PC-9 (cell line): ENCODE measurements at regions not wholly inside any gene's neighbourhood (a gene's known extent, or its start where the extent isn't known, plus 50 kb on each side); places are given as distances from the start of the nearest gene placed in this dataset.

Experiments used
- BruUV-seq: library from RNA; stranded (reverse); fragments of 400-500 nt; replicated peaks from 2 replicates; lab custom pipeline; 2021; lab: Mats Ljungman, UMichigan
- CTCF ChIA-PET: fragments of 300-600 bp; sonication (Branson Sonifier 250); formaldehyde crosslinking; loops from one replicate; lab custom pipeline; 2022; ENCODE audit warnings: antibody characterized with exemption; lab: Charles Lee
- POLR2A ChIA-PET: fragments of 300-600 bp; sonication (Branson Sonifier 250); formaldehyde crosslinking; loops from one replicate; lab custom pipeline; 2022; ENCODE audit warnings: antibody characterized with exemption; ENCODE audit not compliant: unreplicated experiment; lab: Charles Lee
- DNase-seq, 2 experiments: peaks; one replicate each; pipeline versions ENCODE4 v3.0.0 to v3.0.0-alpha.2; 2015 to 2022; ENCODE audit warnings: mixed read lengths in 1 of 2
- H2AFZ ChIP-seq: fragments of 200-600 bp; sonication (generic); 2 replicates; pipeline ENCODE4 v1.8.1; 2017; ENCODE audit warnings: antibody characterized with exemption
- H3F3A ChIP-seq: fragments of 200-600 bp; sonication (generic); 2 replicates; pipeline ENCODE4 v1.8.1; 2017; ENCODE audit warnings: antibody characterized with exemption, mild to moderate bottlenecking, low read depth; ENCODE audit not compliant: insufficient read depth
- H3K27ac ChIP-seq: fragments of 200-600 bp; sonication (generic); 2 replicates; pipeline ENCODE4 v1.6.1; 2016; ENCODE audit warnings: mixed run types
- H3K27me3 ChIP-seq: fragments of 200-600 bp; sonication (generic); 2 replicates; pipeline ENCODE4 v1.6.1; 2016; ENCODE audit warnings: low read depth, mixed run types; ENCODE audit not compliant: insufficient read depth
- H3K36me3 ChIP-seq: fragments of 200-600 bp; sonication (generic); 2 replicates; pipeline ENCODE4 v1.6.1; 2016; ENCODE audit warnings: low read depth, mixed run types
- H3K4me1 ChIP-seq: fragments of 200-600 bp; sonication (generic); replicated peaks from 2 replicates; pipeline ENCODE4 v1.6.1; 2016; ENCODE audit warnings: mixed run types; ENCODE audit not compliant: insufficient read depth
- H3K4me2 ChIP-seq: fragments of 200-600 bp; sonication (generic); 2 replicates; pipeline ENCODE4 v1.6.1; 2017; ENCODE audit warnings: mixed run types
- H3K4me3 ChIP-seq: fragments of 200-600 bp; sonication (generic); 2 replicates; pipeline ENCODE4 v1.6.1; 2016; ENCODE audit warnings: mixed run types
- H3K79me2 ChIP-seq: fragments of 200-600 bp; sonication (generic); 2 replicates; pipeline ENCODE4 v1.6.1; 2017; ENCODE audit warnings: low read depth, mixed run types
- H3K9me2 ChIP-seq: fragments of 200-600 bp; sonication (generic); 2 replicates; pipeline ENCODE4 v1.8.1; 2017; ENCODE audit warnings: mild to moderate bottlenecking; ENCODE audit not compliant: insufficient read depth
- H3K9me3 ChIP-seq: fragments of 200-600 bp; sonication (generic); 2 replicates; pipeline ENCODE4 v1.8.1; 2016; ENCODE audit warnings: low read depth; ENCODE audit not compliant: insufficient read depth
- H4K20me1 ChIP-seq: fragments of 200-600 bp; sonication (generic); 2 replicates; pipeline ENCODE4 v1.8.1; 2017; ENCODE audit not compliant: insufficient read depth
- EZH2 ChIP-seq: fragments of 200-600 bp; sonication (generic); IDR thresholded peaks from 2 replicates; pipeline ENCODE4 v1.8.0; 2017; ENCODE audit warnings: antibody characterized with exemption, low read depth
- intact Hi-C: fragments of 100-400 bp; cut with micrococcal nuclease; formaldehyde crosslinking; loops from one replicate; pipeline ENCODE4 v1.10.0; 2022; ENCODE audit not compliant: unreplicated experiment
- TF ChIP-seq, protein P1 (sequence below): fragments of 200-600 bp; sonication (generic); conservative IDR thresholded peaks from 2 replicates; pipeline ENCODE4 v1.6.1; 2017; ENCODE audit warnings: mixed run types, antibody characterized with exemption, mild to moderate bottlenecking, moderate library complexity

DNA sequence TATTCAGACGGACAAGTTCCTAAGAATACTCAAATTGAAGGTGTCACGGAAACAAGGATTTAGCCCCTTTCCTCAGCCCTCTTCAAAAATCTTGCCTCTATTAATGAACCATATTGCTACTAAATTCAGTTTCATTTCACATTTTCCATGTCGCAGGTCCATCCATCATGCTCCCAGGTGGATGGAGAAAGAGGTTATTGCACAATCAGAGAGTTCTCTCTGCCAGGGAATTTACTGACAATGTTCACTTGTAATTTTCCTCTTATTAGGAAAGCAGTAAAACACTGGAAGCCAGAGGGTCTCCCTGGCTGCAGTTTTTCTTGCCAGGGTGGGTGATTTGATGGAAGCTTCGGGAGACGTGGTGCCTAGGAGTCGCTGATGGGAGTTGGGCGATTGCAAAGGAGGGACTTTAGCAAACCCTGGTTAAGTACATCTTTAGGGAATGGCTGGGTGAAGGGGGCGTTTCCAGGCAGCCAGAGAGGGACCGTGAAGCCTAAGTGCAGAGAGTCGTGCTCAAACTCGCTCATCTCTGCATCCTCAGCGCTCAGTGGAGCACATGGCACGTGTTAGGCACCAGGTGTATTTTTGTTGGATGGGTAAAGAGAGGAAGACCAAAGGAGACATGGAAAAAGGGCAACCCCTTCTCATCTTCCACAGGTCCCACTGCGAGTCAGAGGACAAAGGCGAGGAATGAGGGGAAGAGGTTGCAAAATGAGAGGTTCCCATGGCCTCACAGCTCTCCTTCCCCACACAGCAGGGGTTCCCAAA lies 321.9 kb upstream of the CDH4 start:
- no TSS peak for BruUV-seq
- Histone ChIP-seq H3K4me3 (no peak overlapping the region), H3K36me3 (no peaks in the 10 kb centered on the region), H3K9me2 (no peaks in the 10 kb centered on the region), H3K9me3 (no peaks in the 10 kb centered on the region), H3K27me3 (peaks cover 25% of the 10 kb centered on the region), H3F3A (no peaks in the 10 kb centered on the region), H3K4me1 (no peaks in the 10 kb centered on the region), H2AFZ (no peak overlapping the region), H3K27ac (no peak overlapping the region), H3K4me2 (no peak overlapping the region), H4K20me1 (no peaks in the 10 kb centered on the region), H3K79me2 (no peaks in the 10 kb centered on the region)
- CTCF ChIA-PET: no interaction called here
- DNase-seq: no peak
- TF ChIP-seq EZH2: no peak
- TF ChIP-seq, protein P1, sequence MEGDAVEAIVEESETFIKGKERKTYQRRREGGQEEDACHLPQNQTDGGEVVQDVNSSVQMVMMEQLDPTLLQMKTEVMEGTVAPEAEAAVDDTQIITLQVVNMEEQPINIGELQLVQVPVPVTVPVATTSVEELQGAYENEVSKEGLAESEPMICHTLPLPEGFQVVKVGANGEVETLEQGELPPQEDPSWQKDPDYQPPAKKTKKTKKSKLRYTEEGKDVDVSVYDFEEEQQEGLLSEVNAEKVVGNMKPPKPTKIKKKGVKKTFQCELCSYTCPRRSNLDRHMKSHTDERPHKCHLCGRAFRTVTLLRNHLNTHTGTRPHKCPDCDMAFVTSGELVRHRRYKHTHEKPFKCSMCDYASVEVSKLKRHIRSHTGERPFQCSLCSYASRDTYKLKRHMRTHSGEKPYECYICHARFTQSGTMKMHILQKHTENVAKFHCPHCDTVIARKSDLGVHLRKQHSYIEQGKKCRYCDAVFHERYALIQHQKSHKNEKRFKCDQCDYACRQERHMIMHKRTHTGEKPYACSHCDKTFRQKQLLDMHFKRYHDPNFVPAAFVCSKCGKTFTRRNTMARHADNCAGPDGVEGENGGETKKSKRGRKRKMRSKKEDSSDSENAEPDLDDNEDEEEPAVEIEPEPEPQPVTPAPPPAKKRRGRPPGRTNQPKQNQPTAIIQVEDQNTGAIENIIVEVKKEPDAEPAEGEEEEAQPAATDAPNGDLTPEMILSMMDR: no peak
- intact Hi-C loops: no loop called here
- POLR2A ChIA-PET: no interaction called here

DNA sequence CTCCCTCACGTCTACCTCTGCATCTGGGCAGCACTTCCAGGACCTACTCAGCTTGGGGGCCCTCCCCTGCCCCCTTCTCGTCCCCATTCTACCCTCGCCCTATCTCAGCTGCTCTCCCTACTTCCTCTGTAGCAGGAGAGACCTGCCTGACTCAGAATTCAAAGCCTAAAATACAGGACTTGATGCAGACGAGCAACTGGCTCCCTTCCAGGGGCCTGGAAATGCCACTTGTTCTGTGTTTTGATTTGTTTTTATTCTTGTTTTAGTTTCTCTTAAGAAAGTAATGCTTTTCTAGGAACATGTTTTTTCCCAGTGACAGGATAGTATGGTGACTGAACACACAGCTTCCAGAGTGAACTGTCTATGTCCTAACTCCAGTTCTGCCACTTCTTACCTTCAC lies 320.4 kb upstream of the CDH4 start:
- CTCF ChIA-PET: no interaction called here
- H3K9me2 ChIP-seq: no peaks in the 10 kb centered on the region
- no TSS peak for BruUV-seq
- no peak for DNase-seq
- intact Hi-C loops: no loop called here
- H3K79me2 ChIP-seq: no peaks in the 10 kb centered on the region
- H3K27me3 ChIP-seq: peaks cover 30% of the 10 kb centered on the region
- H4K20me1 ChIP-seq: no peaks in the 10 kb centered on the region
- no peak overlapping the region for H2AFZ ChIP-seq
- no peaks in the 10 kb centered on the region for H3K4me1 ChIP-seq
- no peaks in the 10 kb centered on the region for H3F3A ChIP-seq
- H3K36me3 ChIP-seq: no peaks in the 10 kb centered on the region
- no peaks in the 10 kb centered on the region for H3K9me3 ChIP-seq
- no peak overlapping the region for H3K4me2 ChIP-seq
- POLR2A ChIA-PET: no interaction called here
- TF ChIP-seq, protein P1: no peak
- TF ChIP-seq EZH2: no peak
- no peak overlapping the region for H3K4me3 ChIP-seq
- H3K27ac ChIP-seq: no peak overlapping the region

DNA sequence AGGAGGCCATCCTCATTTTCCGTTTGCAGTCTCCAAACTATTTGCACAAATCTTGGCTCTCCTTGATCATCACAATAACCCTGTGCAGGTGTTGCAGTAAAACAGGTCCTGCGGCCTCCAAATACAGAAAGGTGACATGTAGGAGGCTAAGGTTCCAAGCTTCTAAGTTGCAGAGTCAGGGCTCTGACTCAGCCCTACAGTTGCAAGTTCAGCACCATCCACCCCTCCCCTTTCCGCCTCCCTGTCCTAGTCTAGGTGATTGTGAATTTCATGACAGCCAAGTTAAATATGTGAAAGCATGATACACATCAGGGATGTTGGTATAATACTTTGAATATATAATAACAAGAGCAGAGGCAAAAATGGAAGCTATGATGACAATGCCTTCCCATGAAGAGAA lies 317.3 kb upstream of the CDH4 start:
- CTCF ChIA-PET: interaction anchor here (0.6 kb wide), 1 partner anchor 724 kb away, joined by 3 read pairs; no protein-coding TSS in a partner anchor
- no peaks in the 10 kb centered on the region for H3K4me1 ChIP-seq
- H3K4me3 ChIP-seq: no peak overlapping the region
- no peak overlapping the region for H2AFZ ChIP-seq
- H4K20me1 ChIP-seq: no peaks in the 10 kb centered on the region
- no peak for TF ChIP-seq EZH2
- TF ChIP-seq, protein P1: no peak
- intact Hi-C loops: no loop called here
- POLR2A ChIA-PET: no interaction called here
- H3K27ac ChIP-seq: no peak overlapping the region
- no peaks in the 10 kb centered on the region for H3K9me2 ChIP-seq
- H3K27me3 ChIP-seq: peaks cover 50% of the 10 kb centered on the region
- H3K36me3 ChIP-seq: no peaks in the 10 kb centered on the region
- no peaks in the 10 kb centered on the region for H3K9me3 ChIP-seq
- H3F3A ChIP-seq: no peaks in the 10 kb centered on the region
- DNase-seq: no peak
- H3K79me2 ChIP-seq: no peaks in the 10 kb centered on the region
- H3K4me2 ChIP-seq: no peak overlapping the region
- no TSS peak for BruUV-seq
